ENCODE measurements at regions not wholly inside any gene's neighbourhood (a gene's known extent, or its start where the extent isn't known, plus 50 kb on each side); places are given as distances from the start of the nearest gene placed in this dataset.
A peak's percentile ranks its signal among the peaks of the same experiment; 100 is the strongest.

GRCh38 chr11:122186439-122187080 lies 70.5 kb upstream of the BLID start:
- no peak overlapping the region for H3K9ac ChIP-seq
- H3K4me3 ChIP-seq: no peak overlapping the region
- peaks cover 0 to 30% (median 7%) of the 10 kb centered on the region in 11 experiments; a peak in 10 of 22 replicates for H3K9me3 ChIP-seq (replicated peaks in 1 of 11)
- no peak overlapping the region for H3K27ac ChIP-seq
- H3K27me3 ChIP-seq: no peaks in the 10 kb centered on the region
- no peaks in the 10 kb centered on the region for H4K20me1 ChIP-seq
- no peaks in the 10 kb centered on the region for H3K4me1 ChIP-seq
- H3K36me3 ChIP-seq: no peaks in the 10 kb centered on the region
- no peak for TF ChIP-seq Cebpa-rat (IDR thresholded peaks at IDR 0.05)
- H3K4me2 ChIP-seq: no peak overlapping the region

GRCh38 chr11:122183933-122184332 lies 67.9 kb upstream of the BLID start:
- H3K4me2 ChIP-seq: no peak overlapping the region
- H3K4me3 ChIP-seq: no peak overlapping the region
- H3K27ac ChIP-seq: no peak overlapping the region
- no peaks in the 10 kb centered on the region for H3K36me3 ChIP-seq
- H3K9ac ChIP-seq: no peak overlapping the region
- peaks cover 0 to 30% (median 7%) of the 10 kb centered on the region in 11 experiments; a peak in 10 of 22 replicates for H3K9me3 ChIP-seq (replicated peaks in 1 of 11)
- H3K4me1 ChIP-seq: peaks cover 0 to 10% (median 6%) of the 10 kb centered on the region in 10 experiments; a peak in 14 of 20 replicates
- H4K20me1 ChIP-seq: no peaks in the 10 kb centered on the region
- no peak for TF ChIP-seq Cebpa-rat (IDR thresholded peaks at IDR 0.05)
- H3K27me3 ChIP-seq: no peaks in the 10 kb centered on the region

GRCh38 chr11:122181893-122182292 lies 65.9 kb upstream of the BLID start:
- peaks cover 0 to 24% (median 7%) of the 10 kb centered on the region in 11 experiments; a peak in 10 of 22 replicates for H3K9me3 ChIP-seq (replicated peaks in 1 of 11)
- no peak overlapping the region for H3K9ac ChIP-seq
- no peaks in the 10 kb centered on the region for H4K20me1 ChIP-seq
- H3K27ac ChIP-seq: no peak overlapping the region
- no peaks in the 10 kb centered on the region for H3K27me3 ChIP-seq
- H3K4me3 ChIP-seq: no peak overlapping the region
- peaks cover 0 to 10% (median 6%) of the 10 kb centered on the region in 10 experiments; a peak in 14 of 20 replicates for H3K4me1 ChIP-seq
- H3K4me2 ChIP-seq: no peak overlapping the region
- no peak for TF ChIP-seq Cebpa-rat (IDR thresholded peaks at IDR 0.05)
- no peaks in the 10 kb centered on the region for H3K36me3 ChIP-seq

GRCh38 chr11:122181372-122181771 lies 65.4 kb upstream of the BLID start:
- peaks cover 0 to 18% (median 5%) of the 10 kb centered on the region in 11 experiments; a peak in 10 of 22 replicates for H3K9me3 ChIP-seq (replicated peaks in 1 of 11)
- H3K36me3 ChIP-seq: no peaks in the 10 kb centered on the region
- no peak for TF ChIP-seq Cebpa-rat (IDR thresholded peaks at IDR 0.05)
- H3K9ac ChIP-seq: no peak overlapping the region
- H3K4me2 ChIP-seq: no peak overlapping the region
- no peak overlapping the region for H3K27ac ChIP-seq
- H3K27me3 ChIP-seq: no peaks in the 10 kb centered on the region
- H4K20me1 ChIP-seq: no peaks in the 10 kb centered on the region
- peaks cover 0 to 10% (median 6%) of the 10 kb centered on the region in 10 experiments; a peak in 14 of 20 replicates for H3K4me1 ChIP-seq
- H3K4me3 ChIP-seq: no peak overlapping the region

GRCh38 chr11:122179961-122180834 lies 64.2 kb upstream of the BLID start:
- no peaks in the 10 kb centered on the region for H4K20me1 ChIP-seq
- H3K4me1 ChIP-seq: peaks cover 0 to 10% (median 6%) of the 10 kb centered on the region in 10 experiments; a peak in 14 of 20 replicates
- H3K4me2 ChIP-seq: peak overlapping the region in 9 of 11 experiments; percentile 6 to 43 (median 22); a peak in 8 of 22 replicates
- TF ChIP-seq Cebpa-rat (IDR thresholded peaks at IDR 0.05): no peak
- H3K9ac ChIP-seq: no peak overlapping the region
- H3K27me3 ChIP-seq: no peaks in the 10 kb centered on the region
- H3K9me3 ChIP-seq (replicated peaks in 1 of 11): peaks cover 0 to 7% (median 0%) of the 10 kb centered on the region in 11 experiments; a peak in 7 of 22 replicates
- no peaks in the 10 kb centered on the region for H3K36me3 ChIP-seq
- no peak overlapping the region for H3K27ac ChIP-seq
- H3K4me3 ChIP-seq: no peak overlapping the region

GRCh38 chr11:122178795-122179194 lies 62.8 kb upstream of the BLID start:
- Histone ChIP-seq H3K27ac (no peak overlapping the region), H3K36me3 (no peaks in the 10 kb centered on the region), H3K9me3 (replicated peaks in 1 of 11) (no peaks in the 10 kb centered on the region), H3K4me1 (peaks cover 0 to 10% (median 6%) of the 10 kb centered on the region in 10 experiments; a peak in 14 of 20 replicates), H3K4me3 (no peak overlapping the region), H3K9ac (no peak overlapping the region), H3K4me2 (no peak overlapping the region), H3K27me3 (no peaks in the 10 kb centered on the region), H4K20me1 (no peaks in the 10 kb centered on the region)
- TF ChIP-seq Cebpa-rat (IDR thresholded peaks at IDR 0.05): no peak

- H4K20me1 ChIP-seq: no peaks in the 10 kb centered on the region
- no peaks in the 10 kb centered on the region for H3K9me3 ChIP-seq (replicated peaks in 1 of 11)
- H3K27me3 ChIP-seq: no peaks in the 10 kb centered on the region
- H3K9ac ChIP-seq: no peak overlapping the region
- H3K4me3 ChIP-seq: no peak overlapping the region
- no peak for TF ChIP-seq Cebpa-rat (IDR thresholded peaks at IDR 0.05)
- peaks cover 0 to 10% (median 6%) of the 10 kb centered on the region in 10 experiments; a peak in 14 of 20 replicates for H3K4me1 ChIP-seq
- H3K27ac ChIP-seq: no peak overlapping the region
- H3K36me3 ChIP-seq: no peaks in the 10 kb centered on the region
- no peak overlapping the region for H3K4me2 ChIP-seq
Measured at GRCh38 chr11:122177238-122177637, 61.2 kb upstream of the BLID start.

GRCh38 chr11:122176651-122177050 lies 60.6 kb upstream of the BLID start:
- no peak overlapping the region for H3K27ac ChIP-seq
- no peaks in the 10 kb centered on the region for H3K27me3 ChIP-seq
- TF ChIP-seq Cebpa-rat (IDR thresholded peaks at IDR 0.05): no peak
- no peaks in the 10 kb centered on the region for H4K20me1 ChIP-seq
- H3K9ac ChIP-seq: no peak overlapping the region
- no peak overlapping the region for H3K4me3 ChIP-seq
- H3K9me3 ChIP-seq (replicated peaks in 1 of 11): no peaks in the 10 kb centered on the region
- no peak overlapping the region for H3K4me2 ChIP-seq
- H3K36me3 ChIP-seq: no peaks in the 10 kb centered on the region
- peaks cover 0 to 10% (median 6%) of the 10 kb centered on the region in 10 experiments; a peak in 14 of 20 replicates for H3K4me1 ChIP-seq

- H3K4me3 ChIP-seq: no peak overlapping the region
- no peak overlapping the region for H3K4me2 ChIP-seq
- TF ChIP-seq Cebpa-rat (IDR thresholded peaks at IDR 0.05): no peak
- H3K4me1 ChIP-seq: peaks cover 0 to 2% (median 1%) of the 10 kb centered on the region in 10 experiments; a peak in 11 of 20 replicates
- no peak overlapping the region for H3K9ac ChIP-seq
- H3K9me3 ChIP-seq (replicated peaks in 1 of 11): no peaks in the 10 kb centered on the region
- H3K27me3 ChIP-seq: no peaks in the 10 kb centered on the region
- no peak overlapping the region for H3K27ac ChIP-seq
- no peaks in the 10 kb centered on the region for H4K20me1 ChIP-seq
- no peaks in the 10 kb centered on the region for H3K36me3 ChIP-seq
Measured at GRCh38 chr11:122175306-122175705, 59.3 kb upstream of the BLID start.
